Loucy (cell line): ENCODE measurements at regions not wholly inside any gene's neighbourhood (a gene's known extent, or its start where the extent isn't known, plus 50 kb on each side); places are given as distances from the start of the nearest gene placed in this dataset.

ENCODE experiments used
- H2AFZ ChIP-seq: fragments of 200-600 bp; sonication (generic); 2 replicates; pipeline ENCODE4 v1.6.0; 2016; ENCODE audit warnings: antibody characterized with exemption, mild to moderate bottlenecking, low read length, moderate library complexity
- H3F3A ChIP-seq: fragments of 200-600 bp; 2 replicates; pipeline ENCODE4 v1.6.0; 2016; ENCODE audit warnings: antibody characterized with exemption, low read depth, mild to moderate bottlenecking
- H3K27me3 ChIP-seq: fragments of 200-600 bp; sonication (generic); 2 replicates; pipeline ENCODE4 v1.6.1; 2014; ENCODE audit warnings: low read length, mild to moderate bottlenecking; ENCODE audit not compliant: insufficient read depth, poor library complexity, severe bottlenecking
- H3K36me3 ChIP-seq: fragments of 200-600 bp; sonication (generic); 2 replicates; pipeline ENCODE4 v1.6.1; 2016; ENCODE audit warnings: low read length; ENCODE audit not compliant: insufficient read depth
- H3K4me1 ChIP-seq: fragments of 200-600 bp; sonication (generic); 2 replicates; pipeline ENCODE4 v1.5.1; 2014; ENCODE audit warnings: low read length, mild to moderate bottlenecking; ENCODE audit not compliant: insufficient read depth, poor library complexity, severe bottlenecking
- H3K4me2 ChIP-seq: fragments of 200-600 bp; sonication (generic); 2 replicates; pipeline ENCODE4 v1.6.0; 2014; ENCODE audit warnings: antibody characterized with exemption, low read length, low read depth, mild to moderate bottlenecking; ENCODE audit not compliant: poor library complexity, severe bottlenecking
- H3K4me3 ChIP-seq: fragments of 200-600 bp; sonication (generic); 2 replicates; pipeline ENCODE4 v1.5.1; 2014; ENCODE audit warnings: low read length, mild to moderate bottlenecking, mixed read lengths; ENCODE audit not compliant: poor library complexity, severe bottlenecking
- H3K79me2 ChIP-seq: fragments of 200-600 bp; sonication (generic); 2 replicates; pipeline ENCODE4 v1.6.1; 2014; ENCODE audit warnings: low read length; ENCODE audit not compliant: insufficient read depth
- H3K9ac ChIP-seq: fragments of 200-600 bp; sonication (generic); 2 replicates; pipeline ENCODE4 v1.6.0; 2014; ENCODE audit warnings: mild to moderate bottlenecking, low read depth, low read length, moderate library complexity; ENCODE audit not compliant: poor library complexity, severe bottlenecking
- H3K9me2 ChIP-seq: fragments of 200-600 bp; sonication (generic); replicated peaks from 2 replicates; pipeline ENCODE4 v1.6.1; 2016; ENCODE audit warnings: low read depth, low read length, mixed read lengths
- H3K9me3 ChIP-seq: fragments of 200-600 bp; sonication (generic); 2 replicates; pipeline ENCODE4 v1.6.1; 2014; ENCODE audit warnings: mild to moderate bottlenecking, antibody characterized with exemption, low read length, low read depth; ENCODE audit not compliant: insufficient read depth
- H4K20me1 ChIP-seq: fragments of 200-600 bp; sonication (generic); 2 replicates; pipeline ENCODE4 v1.6.0; 2014; ENCODE audit warnings: antibody characterized with exemption, low read length, mild to moderate bottlenecking; ENCODE audit not compliant: insufficient read depth, poor library complexity, severe bottlenecking
- CTCF ChIP-seq: fragments of 200-600 bp; sonication (generic); conservative IDR thresholded peaks from 2 replicates; pipeline ENCODE4 v1.5.1; 2014; ENCODE audit warnings: mild to moderate bottlenecking, antibody characterized with exemption, low read length
- EZH2phosphoT487 ChIP-seq: fragments of 200-600 bp; IDR thresholded peaks from 2 replicates; pipeline ENCODE4 v1.6.1; 2018; ENCODE audit warnings: antibody characterized with exemption, mild to moderate bottlenecking, moderate library complexity, borderline replicate concordance

- peaks cover 8% of the 10 kb centered on the region for H3K4me1 ChIP-seq
- no peaks in the 10 kb centered on the region for H3F3A ChIP-seq
- H3K9me2 ChIP-seq: no peaks in the 10 kb centered on the region
- H2AFZ ChIP-seq: no peak overlapping the region
- H3K9me3 ChIP-seq: no peaks in the 10 kb centered on the region
- no peak overlapping the region for H3K9ac ChIP-seq
- H3K36me3 ChIP-seq: no peaks in the 10 kb centered on the region
- H3K27me3 ChIP-seq: no peaks in the 10 kb centered on the region
- TF ChIP-seq CTCF: no peak
- TF ChIP-seq EZH2phosphoT487: no peak
- no peaks in the 10 kb centered on the region for H4K20me1 ChIP-seq
- H3K79me2 ChIP-seq: no peaks in the 10 kb centered on the region
- H3K4me3 ChIP-seq: no peak overlapping the region
- no peak overlapping the region for H3K4me2 ChIP-seq
Observed at GRCh38 chr18:70420146-70420898, 131.5 kb downstream of the SOCS6 start.

- Histone ChIP-seq H2AFZ (no peak overlapping the region), H3K4me1 (peaks cover 8% of the 10 kb centered on the region)
- TF ChIP-seq EZH2phosphoT487: no peak
- TF ChIP-seq CTCF: no peak
Observed at GRCh38 chr18:70419526-70419925, 130.7 kb downstream of the SOCS6 start.

GRCh38 chr18:70418546-70419311 lies 129.9 kb downstream of the SOCS6 start:
- H3K9me2 ChIP-seq: no peaks in the 10 kb centered on the region
- H3K4me2 ChIP-seq: no peak overlapping the region
- H3K79me2 ChIP-seq: no peaks in the 10 kb centered on the region
- H3K4me3 ChIP-seq: no peak overlapping the region
- no peaks in the 10 kb centered on the region for H4K20me1 ChIP-seq
- H2AFZ ChIP-seq: no peak overlapping the region
- H3K27me3 ChIP-seq: no peaks in the 10 kb centered on the region
- TF ChIP-seq EZH2phosphoT487 (no peak), CTCF (no peak)
- no peak overlapping the region for H3K9ac ChIP-seq
- peaks cover 8% of the 10 kb centered on the region for H3K4me1 ChIP-seq
- H3F3A ChIP-seq: no peaks in the 10 kb centered on the region
- no peaks in the 10 kb centered on the region for H3K36me3 ChIP-seq
- no peaks in the 10 kb centered on the region for H3K9me3 ChIP-seq

More at GRCh38 chr18:70419526-70419925, 130.7 kb downstream of the SOCS6 start:
- H3K4me2 ChIP-seq: no peak overlapping the region
- no peaks in the 10 kb centered on the region for H3K27me3 ChIP-seq
- H3K4me3 ChIP-seq: no peak overlapping the region
- H4K20me1 ChIP-seq: no peaks in the 10 kb centered on the region
- H3K9me3 ChIP-seq: no peaks in the 10 kb centered on the region
- no peaks in the 10 kb centered on the region for H3K9me2 ChIP-seq
- no peaks in the 10 kb centered on the region for H3K36me3 ChIP-seq
- H3F3A ChIP-seq: no peaks in the 10 kb centered on the region
- H3K9ac ChIP-seq: no peak overlapping the region
- no peaks in the 10 kb centered on the region for H3K79me2 ChIP-seq
